ENCODE measurements at regions not wholly inside any gene's neighbourhood (a gene's known extent, or its start where the extent isn't known, plus 50 kb on each side); places are given as distances from the start of the nearest gene placed in this dataset.
A peak's percentile ranks its signal among the peaks of the same experiment; 100 is the strongest.

DNA sequence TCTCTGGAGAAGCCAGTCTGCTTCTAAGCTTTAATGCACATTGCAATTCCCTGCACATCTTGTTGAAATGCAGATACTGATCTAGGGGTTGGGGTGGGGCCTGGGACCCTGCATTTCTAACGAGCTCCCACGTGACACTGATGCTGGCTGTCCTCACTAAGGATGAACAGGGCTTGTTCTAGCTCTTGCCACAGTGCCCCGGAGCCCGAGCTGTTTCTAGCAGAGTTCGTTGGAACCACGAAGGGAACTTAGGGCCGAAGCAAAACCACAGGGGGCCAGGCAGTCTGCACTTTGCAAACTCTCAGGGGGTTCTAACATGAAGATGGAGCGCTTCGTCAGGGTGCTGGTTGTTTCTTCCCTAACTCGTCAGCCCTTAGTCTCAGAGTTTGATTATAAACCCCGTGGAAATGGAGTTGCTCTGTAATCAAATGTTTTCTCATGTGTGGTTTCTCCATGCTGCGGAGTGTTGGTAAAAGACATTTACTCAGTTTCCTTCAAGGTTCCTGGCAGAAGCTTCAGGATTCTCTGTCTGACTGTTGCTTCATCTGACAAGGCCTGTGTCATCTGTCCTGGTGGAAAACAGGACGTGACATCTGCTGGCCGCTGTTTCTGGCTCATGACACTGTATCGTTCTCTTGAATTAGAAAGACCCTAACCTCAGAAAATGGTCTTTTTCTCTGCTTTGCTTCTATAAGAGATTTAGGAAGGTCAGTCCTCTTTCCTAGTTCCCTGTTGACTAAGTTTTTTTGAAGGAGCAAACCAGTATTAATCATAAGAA is 221.5 kb downstream of the TEX29 start:
- Histone ChIP-seq H3K4me1 (no peaks in the 10 kb centered on the region), H3K27me3 (ENCODE audit: low read depth) (peaks cover 29% of the 10 kb centered on the region), H3K27ac (no peak overlapping the region), H3K4me3 (no peak overlapping the region), H3K36me3 (no peaks in the 10 kb centered on the region), H3K9me3 (no peaks in the 10 kb centered on the region)
- TF ChIP-seq, protein P1, sequence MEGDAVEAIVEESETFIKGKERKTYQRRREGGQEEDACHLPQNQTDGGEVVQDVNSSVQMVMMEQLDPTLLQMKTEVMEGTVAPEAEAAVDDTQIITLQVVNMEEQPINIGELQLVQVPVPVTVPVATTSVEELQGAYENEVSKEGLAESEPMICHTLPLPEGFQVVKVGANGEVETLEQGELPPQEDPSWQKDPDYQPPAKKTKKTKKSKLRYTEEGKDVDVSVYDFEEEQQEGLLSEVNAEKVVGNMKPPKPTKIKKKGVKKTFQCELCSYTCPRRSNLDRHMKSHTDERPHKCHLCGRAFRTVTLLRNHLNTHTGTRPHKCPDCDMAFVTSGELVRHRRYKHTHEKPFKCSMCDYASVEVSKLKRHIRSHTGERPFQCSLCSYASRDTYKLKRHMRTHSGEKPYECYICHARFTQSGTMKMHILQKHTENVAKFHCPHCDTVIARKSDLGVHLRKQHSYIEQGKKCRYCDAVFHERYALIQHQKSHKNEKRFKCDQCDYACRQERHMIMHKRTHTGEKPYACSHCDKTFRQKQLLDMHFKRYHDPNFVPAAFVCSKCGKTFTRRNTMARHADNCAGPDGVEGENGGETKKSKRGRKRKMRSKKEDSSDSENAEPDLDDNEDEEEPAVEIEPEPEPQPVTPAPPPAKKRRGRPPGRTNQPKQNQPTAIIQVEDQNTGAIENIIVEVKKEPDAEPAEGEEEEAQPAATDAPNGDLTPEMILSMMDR (IDR thresholded peaks at IDR 0.05) = no peak
- DNase-seq (no peak), ATAC-seq (no peak)
- intact Hi-C loops (cut with DNase I) = no loop called here

DNA sequence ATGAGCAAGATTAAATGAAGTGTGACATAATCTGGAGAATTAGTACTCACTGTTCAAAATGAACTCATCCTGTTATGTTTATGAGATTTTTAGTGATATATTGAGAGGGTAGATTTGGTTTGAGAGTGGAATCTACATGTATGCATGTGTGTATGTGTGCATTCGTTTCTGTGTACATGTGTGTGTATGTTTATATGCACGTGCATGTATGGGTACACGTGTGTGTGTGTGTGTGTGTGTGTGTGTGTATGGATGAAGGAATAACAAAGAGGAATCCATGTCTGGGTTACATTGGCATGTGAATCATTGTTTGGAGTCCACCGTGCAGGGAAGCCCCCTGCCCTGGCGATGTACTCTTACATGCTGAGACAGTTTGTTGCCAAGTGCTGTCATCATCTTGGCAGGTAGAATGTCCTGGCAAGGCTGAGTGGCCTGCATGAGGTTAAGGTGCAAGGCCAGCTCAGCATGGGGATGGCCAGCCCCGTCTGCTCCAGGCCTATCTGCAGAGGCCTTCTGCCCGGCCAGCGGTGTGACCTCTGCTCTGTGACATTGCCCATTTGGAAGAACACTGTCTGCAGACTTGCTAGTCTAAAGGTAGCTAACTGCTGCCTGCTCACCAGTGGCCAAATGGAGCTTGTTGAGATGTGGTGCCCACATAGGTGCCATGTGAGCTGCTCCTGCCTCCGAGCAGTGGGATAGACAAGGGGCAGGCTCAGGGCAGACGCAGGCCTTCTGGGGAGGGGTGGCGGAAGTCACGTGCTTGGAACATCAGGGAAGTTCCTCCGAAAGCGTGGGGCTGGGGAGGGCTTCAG is 222.3 kb downstream of the TEX29 start:
- peaks cover 21% of the 10 kb centered on the region for H3K27me3 ChIP-seq (ENCODE audit: low read depth)
- no peak for ATAC-seq
- TF ChIP-seq, protein P1 (IDR thresholded peaks at IDR 0.05) = no peak
- intact Hi-C loops (cut with DNase I) = no loop called here
- no peaks in the 10 kb centered on the region for H3K36me3 ChIP-seq
- H3K9me3 ChIP-seq = no peaks in the 10 kb centered on the region
- H3K27ac ChIP-seq = no peak overlapping the region
- no peak for DNase-seq
- H3K4me1 ChIP-seq = no peaks in the 10 kb centered on the region
- no peak overlapping the region for H3K4me3 ChIP-seq

DNA sequence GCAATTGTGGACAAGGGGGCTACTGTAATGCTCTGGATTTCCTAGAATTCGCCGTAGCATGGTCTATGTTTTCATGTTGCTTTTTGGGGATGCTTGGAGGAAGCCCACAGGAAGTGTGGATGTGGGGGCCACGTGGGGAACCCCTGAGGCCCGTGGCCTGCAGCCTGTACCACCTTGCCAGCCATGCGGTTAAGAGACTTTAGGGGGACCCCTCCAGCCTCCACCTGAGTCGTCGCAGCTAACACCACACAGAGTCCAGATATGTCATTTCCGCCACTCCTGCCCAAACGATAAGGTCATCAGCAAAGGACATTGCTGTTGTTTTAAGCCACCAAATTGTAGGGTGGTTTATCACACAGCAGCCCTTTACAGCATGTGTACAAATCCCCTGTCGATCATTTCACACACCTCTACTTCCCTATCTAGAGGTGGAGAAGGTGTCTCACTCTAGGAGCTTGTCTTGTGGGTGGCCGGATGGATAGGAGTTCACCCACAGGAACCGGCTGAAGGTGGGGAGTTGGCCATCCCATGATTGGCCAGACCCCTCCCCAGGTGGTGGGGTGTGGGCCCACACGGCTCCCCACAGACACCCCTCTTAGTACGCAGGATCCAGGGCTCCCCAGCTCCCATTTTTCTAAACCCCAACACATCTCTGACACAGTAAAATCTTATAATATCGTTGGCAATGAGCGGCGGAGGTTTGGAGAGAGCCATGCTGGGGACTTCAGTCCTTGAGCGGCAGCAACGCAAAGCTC is 226.7 kb downstream of the TEX29 start:
- Histone ChIP-seq H3K27me3 (ENCODE audit: low read depth) (no peaks in the 10 kb centered on the region), H3K4me1 (no peaks in the 10 kb centered on the region), H3K9me3 (no peaks in the 10 kb centered on the region), H3K36me3 (no peaks in the 10 kb centered on the region), H3K27ac (no peak overlapping the region), H3K4me3 (no peak overlapping the region)
- no peak for DNase-seq
- no peak for ATAC-seq
- TF ChIP-seq, protein P1 (IDR thresholded peaks at IDR 0.05) = no peak
- intact Hi-C loops (cut with DNase I) = no loop called here

DNA sequence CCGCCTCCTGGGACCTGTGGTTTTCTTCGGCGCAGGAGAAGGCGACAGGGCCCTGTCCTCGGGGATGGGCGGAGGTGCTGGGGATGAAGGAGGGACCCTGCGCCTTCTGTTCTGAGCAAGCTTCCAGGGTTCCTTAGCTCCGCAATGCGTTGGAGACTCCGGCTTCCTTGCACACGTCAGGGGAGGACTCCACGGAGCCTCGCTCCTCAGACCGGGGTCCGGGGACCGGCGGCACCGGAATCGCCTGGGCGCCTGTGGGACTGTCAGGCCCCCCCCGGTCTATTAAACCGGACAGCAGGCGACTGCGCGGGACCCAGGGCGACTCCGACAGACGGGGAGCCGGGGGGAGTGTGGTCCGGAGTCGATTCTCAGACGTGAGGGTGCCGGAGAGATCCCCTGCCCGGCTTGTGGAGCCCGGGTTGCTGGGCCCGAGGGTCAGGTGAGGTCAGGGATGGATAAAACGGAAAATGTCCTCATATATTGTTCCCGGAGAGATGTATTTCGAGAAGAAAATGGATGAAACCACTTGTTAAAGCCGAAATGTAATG is 227.4 kb downstream of the TEX29 start:
- no peaks in the 10 kb centered on the region for H3K36me3 ChIP-seq
- no peak overlapping the region for H3K4me3 ChIP-seq
- H3K27me3 ChIP-seq (ENCODE audit: low read depth) = no peaks in the 10 kb centered on the region
- TF ChIP-seq, protein P1 (IDR thresholded peaks at IDR 0.05) = no peak
- ATAC-seq (peak in 1 of 2 donors; percentile 10), DNase-seq (no peak)
- H3K9me3 ChIP-seq = no peaks in the 10 kb centered on the region
- H3K27ac ChIP-seq = no peak overlapping the region
- no peaks in the 10 kb centered on the region for H3K4me1 ChIP-seq
- intact Hi-C loops (cut with DNase I) = no loop called here

DNA sequence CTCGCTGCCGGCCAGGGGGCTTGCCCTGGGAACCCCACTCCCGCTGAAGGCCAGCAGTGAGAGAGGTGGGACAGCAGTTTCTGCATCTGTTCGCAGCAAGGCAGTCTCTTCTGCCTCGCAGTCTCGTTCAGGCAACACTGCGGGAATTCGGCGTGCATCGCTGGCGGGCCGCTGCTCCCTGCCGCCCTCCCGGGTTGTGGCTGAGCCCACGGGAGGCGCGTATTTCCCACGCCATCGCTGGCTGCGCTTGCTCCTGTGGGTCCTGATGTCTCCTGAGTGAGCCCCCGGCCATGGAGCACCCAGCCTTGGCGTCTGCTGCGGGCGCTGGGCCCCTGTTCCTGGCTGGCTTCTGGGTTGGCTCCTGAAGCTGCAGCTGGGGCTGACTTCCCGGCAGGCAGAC is 227.9 kb downstream of the TEX29 start:
- Histone ChIP-seq H3K9me3 (no peaks in the 10 kb centered on the region), H3K4me1 (no peaks in the 10 kb centered on the region), H3K36me3 (no peaks in the 10 kb centered on the region), H3K27ac (no peak overlapping the region), H3K4me3 (no peak overlapping the region), H3K27me3 (ENCODE audit: low read depth) (no peaks in the 10 kb centered on the region)
- intact Hi-C loops (cut with DNase I) = no loop called here
- no peak for DNase-seq
- peak in 1 of 2 donors; percentile 37 for ATAC-seq
- TF ChIP-seq, protein P1 (IDR thresholded peaks at IDR 0.05) = no peak
